SK-N-MC (cell line): ENCODE measurements at regions not wholly inside any gene's neighbourhood (a gene's known extent, or its start where the extent isn't known, plus 50 kb on each side); places are given as distances from the start of the nearest gene placed in this dataset.

Source experiments
- EZH2 ChIP-seq: fragments of 200-600 bp; sonication (generic); IDR thresholded peaks from one replicate; pipeline ENCODE4 v1.6.1; 2017; ENCODE audit warnings: antibody characterized with exemption
- FOXP2 ChIP-seq: optimal IDR thresholded peaks from 2 replicates; pipeline ENCODE3; 2011; ENCODE audit warnings: mild to moderate bottlenecking, moderate library complexity; ENCODE audit not compliant: insufficient read depth; ENCODE audit errors: extremely low read length, control extremely low read depth
- POLR2AphosphoS5 ChIP-seq: IDR thresholded peaks from 2 replicates; pipeline ENCODE4 v1.6.1; 2012; ENCODE audit warnings: mild to moderate bottlenecking, low read depth, low read length, borderline replicate concordance

DNA sequence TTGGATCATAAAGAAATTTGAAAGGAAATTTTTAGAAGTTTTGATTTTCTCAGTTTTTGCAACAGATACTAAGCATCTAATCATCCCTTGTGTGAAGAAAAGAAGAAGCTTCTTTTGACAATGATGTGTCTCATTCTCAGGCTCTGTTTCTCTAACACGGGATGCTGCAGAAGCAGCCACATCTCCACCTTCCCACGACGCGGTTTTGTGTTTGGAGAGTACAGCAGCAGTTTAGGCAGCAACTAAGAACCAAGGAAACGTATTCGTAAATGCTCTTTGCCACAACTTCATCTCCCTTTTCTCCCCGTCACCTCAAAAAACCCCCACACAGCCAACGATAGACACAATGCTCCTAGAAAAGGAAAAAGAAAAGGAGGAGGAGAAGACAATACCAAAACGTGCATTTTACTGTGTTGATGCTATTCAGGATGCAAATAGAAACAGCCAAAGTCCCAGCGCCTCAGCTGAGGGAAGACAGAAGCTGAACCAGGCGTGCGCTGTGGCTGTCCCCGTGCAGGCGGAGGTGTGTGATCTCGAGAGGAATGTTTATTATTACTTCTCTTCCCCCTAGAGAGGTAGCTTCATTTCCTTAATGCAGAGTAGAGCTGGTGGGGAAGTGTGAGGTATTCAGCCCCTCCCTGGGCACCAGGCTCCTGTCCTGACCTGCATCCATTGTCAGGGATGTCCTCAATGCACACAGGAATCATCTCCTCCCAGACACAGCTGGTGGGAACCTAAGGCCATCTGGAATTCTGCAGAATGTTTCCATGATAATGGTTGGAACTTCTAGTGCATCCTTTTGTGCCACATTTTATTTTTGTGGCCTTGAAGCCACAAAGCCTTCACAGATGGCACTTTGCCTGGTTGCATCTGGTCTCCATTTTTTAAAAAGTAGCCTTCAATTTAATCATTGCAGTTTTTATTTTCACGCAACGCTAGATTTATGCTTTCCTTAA is 174.6 kb upstream of the KLF6 start:
- no peak for TF ChIP-seq EZH2
- no peak for TF ChIP-seq POLR2AphosphoS5
- TF ChIP-seq FOXP2 = no peak
